Pancreas (tissue), 10 donors: ENCODE measurements at regions not wholly inside any gene's neighbourhood (a gene's known extent, or its start where the extent isn't known, plus 50 kb on each side); places are given as distances from the start of the nearest gene placed in this dataset.

Source experiments
- ATAC-seq, 4 donors: fragments of 200-7000 bp; cut with Tn5 transposase; one replicate each; pipeline versions ENCODE4 v1.8.0 to v1.9.1; 2020; ENCODE audit warnings: mild to moderate bottlenecking in 4 of 4, moderate library complexity in 4 of 4
- DNase-seq, 6 donors: peaks; one replicate each; pipeline ENCODE4 v3.0.0-alpha.2; 2020
- FAIRE-seq: peaks from 2 replicates; lab custom pipeline; 2012; peaks lifted over from hg19 to GRCh38; lab: Jason Lieb, UNC
- H3K27ac ChIP-seq, 4 donors: fragments of 200-600 bp; sonication (generic); 1 replicate in 3 of 4; 2 replicates in 1 of 4; pipeline versions ENCODE4 v1.5.0 to v1.8.0; 2020
- H3K27me3 ChIP-seq, 4 donors: fragments of 200-600 bp; one replicate each; pipeline ENCODE4 v1.8.0; 2021
- H3K36me3 ChIP-seq, 3 donors: fragments of 200-600 bp; sonication (generic) in 1 of 3; one replicate each; pipeline versions ENCODE4 v1.5.0 to v1.8.0; 2020 to 2021
- H3K4me1 ChIP-seq, 3 donors: fragments of 200-600 bp; one replicate each; pipeline ENCODE4 v1.8.0; 2021
- H3K4me3 ChIP-seq, 4 donors: fragments of 200-600 bp; sonication (generic) in 2 of 4; one replicate each; pipeline versions ENCODE4 v1.5.0 to v1.8.0; 2020 to 2021
- H3K9me3 ChIP-seq, 4 donors: fragments of 200-600 bp; one replicate each; pipeline ENCODE4 v1.8.0; 2021
- CTCF ChIP-seq, 4 donors: fragments of 200-600 bp; sonication (generic) in 3 of 4; IDR thresholded peaks; one replicate each; pipeline versions ENCODE4 v1.5.0 to v1.8.0; 2021; ENCODE audit warnings: antibody characterized with exemption in 4 of 4
- WGBS, 2 donors: extraction: QIAGEN DNeasy Blood & Tissue Kit; methylation state at CpG; one replicate each; pipeline ENCODE4 v1.1.7; 2013; 5-methylcytosine and 5-hydroxymethylcytosine counted together
- intact Hi-C, 3 donors: fragments of 100-400 bp; cut with DNase I; formaldehyde crosslinking; loops; one replicate each; pipeline versions ENCODE4 v1.11.1 to v1.14.2; 2022
- donor health status: healthy with polysubstance abuse.
- donor health status: DM: no; HTN: no; CAD: no; lungs with moderate emphysema.
- donor health status: DM: no; HTN: no; CAD: no.
- donor health status: control.
- donor health status: control.
- donor health status: Bipolar disorder and iron deficiency.
- donor health status: DM: yes; HTN: yes; CAD: no.
- donor health status: DM: no; HTN: no; CAD: no.
- donor health status: DM: no; HTN: no; CAD: no.
- donor health status: DM: yes; HTN: yes; CAD: no.

GRCh38 chr2:157935378-157935906 lies 59.3 kb upstream of the ACVR1 start:
- intact Hi-C loops: no loop called here
- DNase-seq (no peak), ATAC-seq (no peak), FAIRE-seq (no peak)
- 72 to 75% methylated on average over 2 of the region's 2 CpGs for WGBS, 2 donors
- Histone ChIP-seq H3K9me3 (no peaks in the 10 kb centered on the region), H3K4me1 (peaks cover 0 to 5% (median 0%) of the 10 kb centered on the region in 3 donors), H3K27me3 (no peaks in the 10 kb centered on the region), H3K27ac (no peak overlapping the region), H3K36me3 (no peaks in the 10 kb centered on the region), H3K4me3 (no peak overlapping the region)
- no peak for TF ChIP-seq CTCF (IDR thresholded peaks at IDR 0.05)

GRCh38 chr2:157934684-157935377 lies 58.7 kb upstream of the ACVR1 start:
- 33 to 40% methylated on average over 3 of the region's 3 CpGs for WGBS, 2 donors
- no peak for DNase-seq
- intact Hi-C loops: no loop called here
- H3K9me3 ChIP-seq: no peaks in the 10 kb centered on the region
- H3K4me1 ChIP-seq: peaks cover 0 to 5% (median 0%) of the 10 kb centered on the region in 3 donors
- no peak for ATAC-seq
- no peak for TF ChIP-seq CTCF (IDR thresholded peaks at IDR 0.05)
- H3K27me3 ChIP-seq: no peaks in the 10 kb centered on the region
- H3K36me3 ChIP-seq: no peaks in the 10 kb centered on the region
- no peak for FAIRE-seq
- no peak overlapping the region for H3K27ac ChIP-seq
- no peak overlapping the region for H3K4me3 ChIP-seq

- intact Hi-C loops: no loop called here
- DNase-seq (no peak), FAIRE-seq (no peak), ATAC-seq (no peak)
- Histone ChIP-seq H3K4me3 (no peak overlapping the region), H3K9me3 (no peaks in the 10 kb centered on the region), H3K4me1 (no peaks in the 10 kb centered on the region), H3K27ac (no peak overlapping the region), H3K36me3 (no peaks in the 10 kb centered on the region), H3K27me3 (no peaks in the 10 kb centered on the region)
- 78 to 86% methylated on average over 6 of the region's 6 CpGs for WGBS, 2 donors
- no peak for TF ChIP-seq CTCF (IDR thresholded peaks at IDR 0.05)
These were observed 57.2 kb upstream of the ACVR1 start for GRCh38 chr2:157933160-157933920.

GRCh38 chr2:157932480-157933159 lies 56.5 kb upstream of the ACVR1 start:
- no peaks in the 10 kb centered on the region for H3K36me3 ChIP-seq
- no peaks in the 10 kb centered on the region for H3K4me1 ChIP-seq
- H3K27me3 ChIP-seq: no peaks in the 10 kb centered on the region
- FAIRE-seq: no peak
- no peak for DNase-seq
- H3K4me3 ChIP-seq: no peak overlapping the region
- ATAC-seq: no peak
- H3K27ac ChIP-seq: no peak overlapping the region
- no peak for TF ChIP-seq CTCF (IDR thresholded peaks at IDR 0.05)
- intact Hi-C loops: no loop called here
- no peaks in the 10 kb centered on the region for H3K9me3 ChIP-seq
- whole genome bisulfite sequencing, 2 donors: 67 to 68% methylated on average over 10 of the region's 10 CpGs
